CD1c-positive myeloid dendritic cell (primary cell): ENCODE measurements at regions not wholly inside any gene's neighbourhood (a gene's known extent, or its start where the extent isn't known, plus 50 kb on each side); places are given as distances from the start of the nearest gene placed in this dataset.
"Not testable (repeated sequence)": the region's sequence is repeated elsewhere in the genome, so short reads cannot be mapped to it uniquely, and the experiment has no call there.

Experiments used
- DNase-seq: peaks from one replicate; pipeline ENCODE4 v3.0.0-alpha.2; 2016; ENCODE audit errors: extremely low spot score

DNA sequence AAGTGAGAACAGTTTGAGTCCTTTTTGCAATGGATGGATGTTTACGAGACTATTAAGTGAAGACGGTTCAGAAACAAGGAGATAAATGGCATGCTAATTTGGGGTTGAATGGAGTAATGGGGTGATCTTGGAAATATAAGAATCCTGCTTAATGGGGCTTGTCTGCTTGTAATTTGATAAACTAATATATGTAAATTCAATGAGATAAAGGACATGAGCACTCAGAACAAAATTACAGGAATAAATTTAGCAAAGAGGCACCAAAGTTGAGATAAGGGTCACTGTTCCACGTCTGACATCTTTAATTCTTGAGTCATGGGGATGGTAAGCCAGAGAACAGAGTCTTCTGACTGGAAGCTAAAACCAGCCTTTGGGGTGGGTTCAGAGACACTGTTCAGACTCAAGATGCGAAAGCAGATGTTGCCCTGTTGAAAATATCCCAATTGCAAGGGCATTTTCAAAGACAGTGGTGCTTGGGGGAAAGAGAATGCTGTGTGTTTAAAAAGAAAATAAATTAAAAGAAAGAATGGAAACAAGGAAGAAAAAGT lies 67.8 kb upstream of the CHRNB4 start:
- no peak for DNase-seq

DNA sequence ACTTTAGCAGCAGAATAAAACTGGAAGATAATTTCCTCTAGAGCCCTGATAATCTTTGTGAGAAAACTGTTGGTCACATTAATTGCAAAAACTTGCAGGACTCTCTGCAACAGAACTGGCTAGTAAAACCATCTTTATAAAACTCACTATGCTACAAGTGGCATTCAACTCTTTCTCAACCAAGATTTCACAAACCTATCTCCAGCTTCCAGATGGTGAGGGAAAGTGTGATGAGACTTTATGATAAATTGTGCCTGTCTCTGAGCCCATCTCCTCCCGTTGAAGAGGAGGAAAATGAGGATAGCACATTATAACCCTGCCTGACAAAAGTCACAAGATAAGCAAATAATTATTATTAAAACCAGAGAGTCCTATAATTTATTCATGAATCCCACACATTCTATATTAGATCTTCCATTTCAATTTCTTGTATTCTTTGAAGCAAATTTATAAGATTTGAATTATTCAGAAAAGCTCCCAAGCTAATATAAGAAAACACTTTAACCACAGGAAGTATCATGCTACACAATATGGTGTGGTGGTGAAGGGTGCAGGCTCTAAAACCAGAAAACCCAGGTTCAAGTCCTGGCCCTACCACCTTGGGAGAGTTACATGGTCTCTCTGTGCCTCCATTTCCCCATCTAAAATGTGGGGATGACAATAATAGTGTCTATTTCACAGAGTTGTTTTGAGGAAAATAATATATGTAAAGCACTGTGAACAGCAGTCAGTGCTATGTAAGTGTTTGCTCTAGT lies 65.6 kb upstream of the CHRNB4 start:
- DNase-seq: not testable (repeated sequence)

DNA sequence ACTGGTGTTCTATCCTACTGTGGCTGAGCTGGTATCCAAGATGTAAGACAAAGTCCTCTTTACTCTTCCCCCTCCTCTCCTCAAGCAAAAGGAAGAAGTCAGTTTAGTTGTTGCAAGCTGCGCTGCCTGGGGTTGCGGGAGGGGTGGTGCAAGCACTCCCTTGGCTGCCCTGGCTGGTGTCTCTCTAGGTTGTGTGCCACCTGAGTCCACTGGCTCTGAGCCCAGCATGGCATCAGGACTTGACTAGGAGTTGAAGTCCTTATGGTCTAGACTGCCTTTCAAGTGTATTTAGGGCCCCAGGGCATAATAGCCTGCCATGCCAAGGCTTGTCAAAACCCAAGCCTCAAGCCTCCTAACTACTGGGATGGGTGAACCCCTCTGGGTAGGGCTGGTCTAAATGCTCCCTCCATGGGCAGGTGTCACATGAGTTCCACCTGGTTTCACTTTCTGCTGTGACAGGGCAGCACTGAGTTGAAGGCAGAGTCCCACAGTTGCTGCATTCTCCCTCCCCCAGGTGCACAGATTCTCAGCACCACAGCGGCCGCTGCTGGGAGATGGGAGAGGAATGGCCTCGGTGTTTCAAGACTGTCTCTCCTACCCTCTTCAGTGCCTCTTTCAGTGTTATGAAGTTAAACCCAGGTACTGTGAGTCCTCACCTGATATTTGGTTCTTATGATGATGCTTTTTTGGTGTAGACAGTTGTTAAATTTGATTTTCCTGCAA lies 62.5 kb upstream of the CHRNB4 start:
- not testable (repeated sequence) for DNase-seq

DNA sequence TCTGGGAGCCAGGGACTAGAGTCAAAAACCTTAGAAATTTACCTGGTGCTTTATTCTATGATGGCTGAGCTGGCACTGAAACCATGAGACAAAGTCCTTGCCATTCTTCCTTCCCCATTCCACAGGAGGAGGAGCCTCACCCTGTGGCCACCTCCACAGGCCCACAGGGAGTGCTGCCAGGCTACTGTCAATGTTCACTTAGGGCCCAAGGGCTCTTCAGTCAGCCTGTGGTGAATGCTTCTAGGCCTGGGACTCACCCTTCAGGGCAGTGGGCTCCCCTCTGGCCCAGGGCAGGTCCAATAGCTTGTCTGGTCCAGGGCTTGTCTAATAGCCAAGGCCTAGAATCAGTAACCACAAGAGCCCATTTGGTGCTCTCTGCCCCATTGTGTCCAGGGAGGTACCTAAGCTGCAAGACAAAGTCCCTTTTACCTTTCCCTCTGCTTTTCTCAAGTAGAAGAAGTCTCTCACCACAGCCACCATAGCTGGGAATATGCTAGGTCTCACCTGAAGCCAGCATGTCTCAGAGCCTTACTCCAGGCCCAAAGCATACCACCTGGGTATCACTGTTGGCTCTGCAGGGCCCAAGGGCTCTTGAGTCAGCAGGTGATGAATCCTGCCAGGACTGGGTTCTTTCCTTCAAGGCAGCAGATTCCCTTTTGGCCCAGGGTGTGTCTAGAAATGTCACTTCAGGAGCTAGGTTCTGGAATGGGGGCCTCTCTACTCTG lies 61.8 kb upstream of the CHRNB4 start:
- no peak for DNase-seq

DNA sequence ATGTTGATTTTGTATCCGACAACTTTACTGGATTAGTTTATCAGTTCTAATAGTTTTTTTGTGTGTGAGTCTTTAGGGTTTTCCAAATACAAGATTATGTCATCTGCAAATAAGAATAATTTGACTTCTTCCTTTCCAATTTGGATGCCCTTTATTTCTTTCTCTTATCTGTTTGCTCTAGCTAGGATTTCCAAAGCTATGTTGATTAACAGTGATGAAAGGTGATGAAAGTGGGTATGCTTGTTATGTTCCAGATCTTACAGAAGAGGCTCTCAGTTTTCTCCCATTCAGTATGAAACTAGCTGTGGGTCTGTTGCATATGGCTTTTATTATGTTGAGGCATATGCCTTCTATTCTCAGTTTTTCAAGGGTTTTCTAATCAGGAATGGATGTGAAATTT lies 56.4 kb upstream of the CHRNB4 start:
- no peak for DNase-seq

DNA sequence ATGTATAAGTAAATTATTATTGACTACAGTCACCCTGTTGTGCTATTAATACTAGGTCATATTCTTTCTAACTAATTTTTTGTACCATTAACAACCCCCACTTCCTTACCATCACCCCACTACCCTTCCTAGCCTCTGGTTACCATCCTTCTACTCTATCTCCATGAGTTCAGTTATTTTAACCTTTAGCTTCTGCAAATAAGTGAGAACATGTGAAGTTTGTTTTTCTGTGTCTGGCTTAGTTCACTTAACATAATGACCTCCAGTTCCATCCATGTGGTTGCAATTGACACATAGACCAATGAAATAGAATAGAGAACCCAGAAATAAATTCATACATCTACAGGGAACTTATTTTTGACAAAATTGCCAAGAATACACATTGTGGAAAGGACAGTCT lies 55.4 kb upstream of the CHRNB4 start:
- no peak for DNase-seq

DNA sequence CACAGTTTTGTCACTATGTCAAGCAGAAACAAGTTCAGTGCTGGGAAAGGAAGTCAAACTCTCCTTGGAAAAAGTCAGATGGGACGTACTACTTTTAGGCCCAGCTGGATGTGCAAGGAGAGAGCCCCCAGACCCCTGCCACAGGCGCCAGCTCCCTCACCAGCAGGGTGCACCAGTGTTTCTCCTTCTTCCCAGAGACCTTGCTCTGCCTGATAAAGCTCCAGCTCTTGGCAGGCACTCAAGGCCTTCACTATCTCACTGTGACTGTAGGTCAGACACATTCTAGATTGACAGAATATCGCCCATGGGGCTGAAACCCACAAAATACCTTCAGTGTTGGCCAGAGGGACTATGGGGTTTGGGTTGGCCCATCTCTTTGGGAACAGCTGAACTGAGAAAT lies 54.8 kb upstream of the CHRNB4 start:
- DNase-seq: no peak

DNA sequence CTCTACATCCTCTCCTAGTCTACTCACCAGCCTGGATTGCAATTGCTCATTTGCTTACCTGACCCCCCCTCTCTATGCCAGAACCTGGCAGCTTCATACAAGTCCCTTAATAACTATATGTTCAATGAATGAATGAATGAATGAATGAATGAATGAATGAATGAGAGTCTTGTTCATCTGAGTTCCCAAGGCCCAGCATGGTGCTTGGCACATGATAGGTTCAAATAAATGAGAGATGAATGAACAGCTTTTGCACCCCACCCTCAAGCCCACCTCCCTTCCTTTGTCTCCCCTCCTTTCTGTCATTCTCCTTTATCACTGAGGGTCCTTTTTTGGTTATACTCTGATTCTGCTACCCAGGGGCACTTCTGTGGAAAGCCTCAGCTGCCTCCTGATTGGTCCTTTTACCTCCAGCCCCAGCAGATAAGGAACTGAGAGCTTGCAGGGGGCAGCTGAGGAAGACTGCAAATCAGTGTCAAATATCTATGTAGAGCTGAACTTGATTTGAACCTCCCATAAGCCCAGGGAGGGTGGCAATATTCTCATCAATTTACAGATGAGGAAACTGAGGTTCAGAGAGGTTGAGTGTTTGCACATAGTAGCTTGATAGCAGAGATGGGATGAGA lies 54.1 kb upstream of the CHRNB4 start:
- peak; percentile 8 for DNase-seq

DNA sequence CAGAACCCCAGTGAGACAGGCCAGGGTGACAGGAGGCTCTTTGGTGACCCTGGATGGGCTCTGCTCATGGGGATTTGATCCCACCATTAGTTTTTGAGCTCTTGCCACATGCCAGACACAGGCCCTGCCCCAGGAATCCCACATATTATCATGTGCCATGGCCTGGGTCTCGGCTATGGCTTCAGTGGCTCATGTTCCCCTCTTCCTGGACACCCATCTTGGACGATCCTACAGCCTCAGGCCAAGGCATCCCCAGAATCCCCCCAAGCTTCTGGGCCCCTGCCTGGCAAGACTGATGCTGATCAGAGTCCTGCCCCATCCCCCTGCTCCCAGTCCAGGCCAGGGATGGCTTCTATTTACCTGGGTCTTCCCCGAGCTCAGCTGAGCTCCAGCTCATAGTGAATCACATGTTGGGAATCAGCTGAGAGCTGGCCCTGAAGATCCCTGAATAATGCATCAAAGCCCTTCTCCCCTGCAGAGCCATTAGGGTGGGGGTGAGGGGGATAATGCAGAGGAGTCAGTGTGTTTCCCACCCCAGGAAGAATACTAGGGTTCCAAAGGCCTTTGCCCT lies 50.9 kb upstream of the CHRNB4 start:
- DNase-seq: no peak

DNA sequence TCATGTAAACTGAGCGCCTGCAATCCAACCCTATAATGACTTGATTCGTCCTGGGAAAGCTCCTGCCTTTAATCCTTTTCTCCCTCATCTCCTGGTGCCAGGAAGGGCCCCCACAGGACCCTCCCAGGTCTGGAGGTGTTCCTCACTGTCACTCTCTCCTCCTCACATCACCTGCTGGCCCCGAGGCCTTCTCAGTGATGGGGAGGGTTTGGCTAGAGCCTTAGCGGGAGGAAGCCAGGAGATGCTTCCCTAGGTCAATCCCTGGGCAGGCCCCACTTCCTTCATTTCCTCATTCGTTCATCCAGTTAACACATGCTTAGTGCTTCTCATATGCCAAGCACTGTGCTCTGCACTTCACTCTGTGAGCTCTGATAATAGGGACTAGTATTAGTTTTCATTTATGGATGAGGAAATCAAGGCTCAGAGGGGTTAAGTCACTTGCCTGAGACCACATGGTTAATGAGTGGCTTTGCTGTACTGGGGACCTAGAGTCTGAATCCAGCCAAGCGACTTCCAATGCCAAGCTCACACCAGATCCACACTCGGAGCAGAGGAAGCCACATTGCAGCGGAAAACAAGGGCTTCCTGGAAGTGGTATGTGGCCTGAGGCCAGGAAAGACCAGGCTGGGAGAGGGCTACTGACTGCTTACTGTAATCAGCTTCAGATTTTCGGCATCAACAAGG lies 50.3 kb upstream of the CHRNB4 start:
- no peak for DNase-seq
